Peyer's patch (tissue), 4 donors: ENCODE measurements at regions not wholly inside any gene's neighbourhood (a gene's known extent, or its start where the extent isn't known, plus 50 kb on each side); places are given as distances from the start of the nearest gene placed in this dataset.

Experiments
- POLR2A ChIP-seq, 2 donors: fragments of 450-650 bp; IDR thresholded peaks; one replicate each; pipeline ENCODE4 v1.5.1; 2017; ENCODE audit warnings: antibody characterized with exemption in 2 of 2, mild to moderate bottlenecking in 2 of 2, moderate library complexity in 2 of 2
- TF ChIP-seq, protein P1 (sequence below), 6 experiments: fragments of 450-650 bp in 4 of 6; fragments of 200-600 bp in 2 of 6; sonication (generic) in 1 of 6; IDR thresholded peaks; one replicate each; pipeline ENCODE4 v1.5.1; 2017 to 2019; ENCODE audit warnings: antibody characterized with exemption in 6 of 6, mild to moderate bottlenecking in 3 of 6, moderate library complexity in 1 of 6

DNA sequence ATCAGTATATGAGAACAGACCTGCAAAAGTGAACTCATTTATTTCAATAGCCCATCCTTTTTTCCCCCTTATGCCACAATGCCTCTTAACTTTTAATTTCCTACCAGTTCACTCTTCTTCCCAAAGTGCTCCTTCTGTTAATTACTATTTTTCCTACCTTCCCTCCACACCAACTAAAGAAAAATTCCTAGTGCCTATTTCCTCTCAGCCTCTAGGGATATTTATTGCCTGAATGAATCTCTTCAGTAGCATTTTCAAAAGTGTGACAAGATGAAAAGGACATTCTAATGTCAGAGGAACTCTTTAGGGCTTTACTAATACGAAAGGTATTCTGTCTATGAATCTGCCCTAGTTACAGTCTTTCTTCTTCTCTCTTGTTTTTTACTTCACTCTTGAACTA, 181.1 kb upstream of the SPRY1 start:
- TF ChIP-seq, protein P1, sequence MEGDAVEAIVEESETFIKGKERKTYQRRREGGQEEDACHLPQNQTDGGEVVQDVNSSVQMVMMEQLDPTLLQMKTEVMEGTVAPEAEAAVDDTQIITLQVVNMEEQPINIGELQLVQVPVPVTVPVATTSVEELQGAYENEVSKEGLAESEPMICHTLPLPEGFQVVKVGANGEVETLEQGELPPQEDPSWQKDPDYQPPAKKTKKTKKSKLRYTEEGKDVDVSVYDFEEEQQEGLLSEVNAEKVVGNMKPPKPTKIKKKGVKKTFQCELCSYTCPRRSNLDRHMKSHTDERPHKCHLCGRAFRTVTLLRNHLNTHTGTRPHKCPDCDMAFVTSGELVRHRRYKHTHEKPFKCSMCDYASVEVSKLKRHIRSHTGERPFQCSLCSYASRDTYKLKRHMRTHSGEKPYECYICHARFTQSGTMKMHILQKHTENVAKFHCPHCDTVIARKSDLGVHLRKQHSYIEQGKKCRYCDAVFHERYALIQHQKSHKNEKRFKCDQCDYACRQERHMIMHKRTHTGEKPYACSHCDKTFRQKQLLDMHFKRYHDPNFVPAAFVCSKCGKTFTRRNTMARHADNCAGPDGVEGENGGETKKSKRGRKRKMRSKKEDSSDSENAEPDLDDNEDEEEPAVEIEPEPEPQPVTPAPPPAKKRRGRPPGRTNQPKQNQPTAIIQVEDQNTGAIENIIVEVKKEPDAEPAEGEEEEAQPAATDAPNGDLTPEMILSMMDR (IDR thresholded peaks at IDR 0.05) = no peak
- no peak for TF ChIP-seq POLR2A (IDR thresholded peaks at IDR 0.05)
